GM18498 (cell line): ENCODE measurements at regions not wholly inside any gene's neighbourhood (a gene's known extent, or its start where the extent isn't known, plus 50 kb on each side); places are given as distances from the start of the nearest gene placed in this dataset.
"Not testable (repeated sequence)": the region's sequence is repeated elsewhere in the genome, so short reads cannot be mapped to it uniquely, and the experiment has no call there.

ENCODE experiments used
- ATAC-seq: cut with Tn5 transposase; IDR thresholded peaks from one replicate; pipeline ENCODE4 v1.9.1; 2021; ENCODE audit warnings: mild to moderate bottlenecking, moderate library complexity; ENCODE audit not compliant: unreplicated experiment

GRCh38 chr5:61215996-61216395, 53.7 kb upstream of the SMIM15 start:
- no peak for ATAC-seq

- no peak for ATAC-seq
Observed at GRCh38 chr5:61216741-61217140, 54.5 kb upstream of the SMIM15 start.

- ATAC-seq = no peak
Observed at GRCh38 chr5:61217214-61217613, 54.9 kb upstream of the SMIM15 start.

- ATAC-seq = no peak
Observed at GRCh38 chr5:61228229-61228628, 66.0 kb upstream of the SMIM15 start.

- ATAC-seq = no peak
Observed at GRCh38 chr5:61228691-61229280, 66.5 kb upstream of the SMIM15 start.

- no peak for ATAC-seq
Observed at GRCh38 chr5:61229416-61229815, 67.1 kb upstream of the SMIM15 start.

GRCh38 chr5:61230492-61230891, 68.2 kb upstream of the SMIM15 start:
- no peak for ATAC-seq

- ATAC-seq = no peak
Observed at GRCh38 chr5:61231813-61232212, 69.5 kb upstream of the SMIM15 start.

GRCh38 chr5:61232490-61233050, 70.3 kb upstream of the SMIM15 start:
- no peak for ATAC-seq

GRCh38 chr5:61234019-61234418, 71.8 kb upstream of the SMIM15 start:
- no peak for ATAC-seq

- ATAC-seq = not testable (repeated sequence)
Observed at GRCh38 chr5:61236715-61237114, 74.4 kb upstream of the SMIM15 start.

- no peak for ATAC-seq
Observed at GRCh38 chr5:61245486-61245885, 83.2 kb upstream of the SMIM15 start.

GRCh38 chr5:61245936-61246335, 83.7 kb upstream of the SMIM15 start:
- ATAC-seq = no peak

- no peak for ATAC-seq
Observed at GRCh38 chr5:61246768-61247307, 84.6 kb upstream of the SMIM15 start.

- ATAC-seq = no peak
Observed at GRCh38 chr5:61251874-61252642, 80.0 kb upstream of the ZSWIM6 start.

GRCh38 chr5:61252643-61252925, 79.5 kb upstream of the ZSWIM6 start:
- ATAC-seq = no peak

- ATAC-seq = no peak
Observed at GRCh38 chr5:61253547-61253946, 78.5 kb upstream of the ZSWIM6 start.

- no peak for ATAC-seq
Observed at GRCh38 chr5:61254969-61255555, 77.0 kb upstream of the ZSWIM6 start.

GRCh38 chr5:61256474-61256873, 75.6 kb upstream of the ZSWIM6 start:
- ATAC-seq = no peak

GRCh38 chr5:61257421-61257820, 74.6 kb upstream of the ZSWIM6 start:
- no peak for ATAC-seq

GRCh38 chr5:61261136-61261535, 70.9 kb upstream of the ZSWIM6 start:
- no peak for ATAC-seq

GRCh38 chr5:61262080-61262479, 70.0 kb upstream of the ZSWIM6 start:
- ATAC-seq = no peak
